ENCODE measurements at regions not wholly inside any gene's neighbourhood (a gene's known extent, or its start where the extent isn't known, plus 50 kb on each side); places are given as distances from the start of the nearest gene placed in this dataset.

- no peaks in the 10 kb centered on the region for H3K4me1 ChIP-seq
- TF ChIP-seq, protein P1, sequence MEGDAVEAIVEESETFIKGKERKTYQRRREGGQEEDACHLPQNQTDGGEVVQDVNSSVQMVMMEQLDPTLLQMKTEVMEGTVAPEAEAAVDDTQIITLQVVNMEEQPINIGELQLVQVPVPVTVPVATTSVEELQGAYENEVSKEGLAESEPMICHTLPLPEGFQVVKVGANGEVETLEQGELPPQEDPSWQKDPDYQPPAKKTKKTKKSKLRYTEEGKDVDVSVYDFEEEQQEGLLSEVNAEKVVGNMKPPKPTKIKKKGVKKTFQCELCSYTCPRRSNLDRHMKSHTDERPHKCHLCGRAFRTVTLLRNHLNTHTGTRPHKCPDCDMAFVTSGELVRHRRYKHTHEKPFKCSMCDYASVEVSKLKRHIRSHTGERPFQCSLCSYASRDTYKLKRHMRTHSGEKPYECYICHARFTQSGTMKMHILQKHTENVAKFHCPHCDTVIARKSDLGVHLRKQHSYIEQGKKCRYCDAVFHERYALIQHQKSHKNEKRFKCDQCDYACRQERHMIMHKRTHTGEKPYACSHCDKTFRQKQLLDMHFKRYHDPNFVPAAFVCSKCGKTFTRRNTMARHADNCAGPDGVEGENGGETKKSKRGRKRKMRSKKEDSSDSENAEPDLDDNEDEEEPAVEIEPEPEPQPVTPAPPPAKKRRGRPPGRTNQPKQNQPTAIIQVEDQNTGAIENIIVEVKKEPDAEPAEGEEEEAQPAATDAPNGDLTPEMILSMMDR (IDR thresholded peaks at IDR 0.05 in 8 of 11, conservative IDR thresholded peaks at IDR 0.05 in 3 of 11) = no peak
- no peak for TF ChIP-seq POLR2A (IDR thresholded peaks at IDR 0.05)
- TF ChIP-seq POLR2AphosphoS5 (IDR thresholded peaks at IDR 0.05) = no peak
- H3K27me3 ChIP-seq (replicated peaks in 1 of 7) = no peaks in the 10 kb centered on the region
- intact Hi-C loops (cut with DNase I; ENCODE audit: low total_unique reads) = no loop called here
- H3K36me3 ChIP-seq = no peaks in the 10 kb centered on the region
- no peaks in the 10 kb centered on the region for H3K9me3 ChIP-seq
- no peak overlapping the region for H3K4me3 ChIP-seq
- H3K27ac ChIP-seq = no peak overlapping the region
- DNase-seq = no peak
These were observed 355.8 kb downstream of the ADRA2A start for GRCh38 chr10:111432588-111432987.

DNA sequence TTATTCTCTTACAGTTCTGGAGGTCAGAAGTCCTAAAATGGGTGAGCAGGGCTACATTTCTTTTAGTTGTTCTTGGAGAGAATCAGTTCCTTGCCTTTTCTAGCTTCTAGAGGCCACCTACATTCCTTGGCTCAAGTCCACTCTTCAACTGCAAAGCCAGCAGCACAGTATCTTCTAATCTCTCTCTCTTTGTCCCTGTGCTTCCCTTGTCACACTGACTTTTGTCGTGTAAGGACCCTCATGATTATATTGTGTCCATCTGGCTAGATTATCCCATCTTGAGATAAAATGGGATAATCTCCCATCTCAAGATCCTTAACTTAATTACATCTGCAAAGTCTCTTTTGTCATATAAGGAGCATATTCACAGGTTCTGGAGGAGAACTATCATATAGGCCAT lies 359.0 kb downstream of the ADRA2A start:
- no peak for DNase-seq
- Histone ChIP-seq H3K27ac (no peak overlapping the region), H3K4me1 (no peaks in the 10 kb centered on the region), H3K27me3 (replicated peaks in 1 of 7) (no peaks in the 10 kb centered on the region), H3K36me3 (no peaks in the 10 kb centered on the region), H3K4me3 (no peak overlapping the region), H3K9me3 (no peaks in the 10 kb centered on the region)
- intact Hi-C loops (cut with DNase I; ENCODE audit: low total_unique reads) = no loop called here
- WGBS, 5 donors = 79 to 84% (median 80%) methylated on average over 1 of the region's 1 CpG
- TF ChIP-seq POLR2A (IDR thresholded peaks at IDR 0.05) = no peak
- no peak for TF ChIP-seq POLR2AphosphoS5 (IDR thresholded peaks at IDR 0.05)
- TF ChIP-seq, protein P1 (IDR thresholded peaks at IDR 0.05 in 8 of 11, conservative IDR thresholded peaks at IDR 0.05 in 3 of 11) = no peak

DNA sequence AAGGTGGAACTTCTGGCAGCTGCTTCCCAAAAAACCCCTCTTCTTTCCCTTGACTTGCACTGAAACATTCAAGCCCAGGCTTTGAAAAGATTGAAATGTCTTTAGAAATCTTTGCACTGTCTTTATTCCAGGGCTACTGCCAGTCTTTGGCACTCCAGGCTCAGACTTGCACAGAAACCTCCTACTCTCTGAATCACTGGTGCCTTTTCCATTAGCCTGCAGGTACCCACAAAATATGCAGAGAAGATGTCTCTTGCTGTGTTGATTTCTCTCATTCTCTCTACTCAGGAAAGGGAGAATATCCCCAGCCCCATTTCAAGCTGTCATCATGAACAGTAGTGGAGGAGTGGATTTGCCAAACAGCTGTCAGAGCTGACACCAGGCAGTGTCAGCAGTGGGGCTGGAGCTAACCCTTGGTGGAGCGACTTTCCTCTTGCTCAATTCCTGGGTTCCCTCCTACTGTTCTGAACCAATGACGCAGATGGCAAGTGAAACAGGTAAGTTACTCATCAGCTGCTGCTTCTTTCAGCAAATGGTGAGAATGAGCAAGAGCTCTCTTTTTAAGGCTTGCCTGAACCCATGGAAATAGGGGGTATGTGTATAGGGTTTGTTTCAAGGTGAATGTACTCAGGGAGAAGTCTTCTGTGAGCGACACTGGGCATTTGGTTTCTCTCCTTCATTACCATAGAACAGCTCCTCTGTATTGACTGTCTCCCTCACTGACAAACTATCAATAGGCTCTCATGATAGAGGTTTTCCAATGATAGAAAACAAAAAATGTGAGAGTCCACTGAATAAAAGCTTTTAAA lies 362.4 kb downstream of the ADRA2A start:
- H3K9me3 ChIP-seq = no peaks in the 10 kb centered on the region
- no peak overlapping the region for H3K4me3 ChIP-seq
- no peak overlapping the region for H3K27ac ChIP-seq
- 81 to 93% (median 87%) methylated on average over 3 of the region's 3 CpGs for WGBS, 5 donors
- intact Hi-C loops (cut with DNase I; ENCODE audit: low total_unique reads) = no loop called here
- no peak for DNase-seq
- H3K36me3 ChIP-seq = no peaks in the 10 kb centered on the region
- H3K27me3 ChIP-seq (replicated peaks in 1 of 7) = no peaks in the 10 kb centered on the region
- H3K4me1 ChIP-seq = no peaks in the 10 kb centered on the region
- TF ChIP-seq POLR2AphosphoS5 (IDR thresholded peaks at IDR 0.05) (no peak), POLR2A (IDR thresholded peaks at IDR 0.05) (no peak)
- TF ChIP-seq, protein P1 (IDR thresholded peaks at IDR 0.05 in 8 of 11, conservative IDR thresholded peaks at IDR 0.05 in 3 of 11) = no peak

DNA sequence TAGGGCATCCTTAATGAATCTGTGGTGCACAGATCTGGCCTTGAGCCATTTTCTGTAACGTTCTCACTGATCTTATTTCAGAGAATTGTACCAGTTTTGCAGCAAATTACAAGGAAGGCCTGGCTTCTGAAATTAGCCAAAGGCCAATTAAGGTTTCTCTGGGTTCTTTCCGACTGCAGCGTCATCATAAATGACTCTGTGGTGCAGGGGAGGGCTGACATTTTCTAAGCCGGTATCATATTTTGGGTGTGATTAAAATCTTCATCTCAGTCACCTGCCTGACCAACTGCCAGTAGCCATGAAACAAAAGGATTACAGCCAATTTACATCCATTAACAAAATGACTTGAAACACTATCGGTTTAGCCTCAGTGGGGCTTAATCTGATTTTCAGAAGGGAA lies 363.7 kb downstream of the ADRA2A start:
- no peak for DNase-seq
- no peaks in the 10 kb centered on the region for H3K36me3 ChIP-seq
- WGBS, 5 donors = 83 to 87% (median 84%) methylated on average over 5 of the region's 5 CpGs
- H3K4me1 ChIP-seq = no peaks in the 10 kb centered on the region
- H3K27ac ChIP-seq = no peak overlapping the region
- no peaks in the 10 kb centered on the region for H3K9me3 ChIP-seq
- H3K4me3 ChIP-seq = no peak overlapping the region
- intact Hi-C loops (cut with DNase I; ENCODE audit: low total_unique reads) = no loop called here
- H3K27me3 ChIP-seq (replicated peaks in 1 of 7) = no peaks in the 10 kb centered on the region
- no peak for TF ChIP-seq POLR2AphosphoS5 (IDR thresholded peaks at IDR 0.05)
- no peak for TF ChIP-seq POLR2A (IDR thresholded peaks at IDR 0.05)
- TF ChIP-seq, protein P1 (IDR thresholded peaks at IDR 0.05 in 8 of 11, conservative IDR thresholded peaks at IDR 0.05 in 3 of 11) = no peak

Measured in spleen (tissue), 11 donors.